Immature natural killer cell (primary cell): ENCODE measurements at regions not wholly inside any gene's neighbourhood (a gene's known extent, or its start where the extent isn't known, plus 50 kb on each side); places are given as distances from the start of the nearest gene placed in this dataset.

Source experiments
- DNase-seq, 3 donors: peaks; one replicate each; pipeline ENCODE4 v3.0.0; 2022; ENCODE audit warnings: mixed read lengths in 1 of 3
- H3K27ac Mint-ChIP-seq, 6 donors: one replicate each; pipeline ENCODE4 v1.8.0; 2020; ENCODE audit warnings: mixed read lengths in 6 of 6, mild to moderate bottlenecking in 5 of 6, inconsistent platforms in 4 of 6, moderate library complexity in 3 of 6
- H3K27me3 Mint-ChIP-seq, 3 donors: one replicate each; pipeline ENCODE4 v1.8.0; 2020 to 2021; ENCODE audit warnings: low read depth in 3 of 3, mild to moderate bottlenecking in 3 of 3, mixed read lengths in 3 of 3, moderate library complexity in 3 of 3, inconsistent platforms in 1 of 3
- H3K36me3 Mint-ChIP-seq, 3 donors: one replicate each; pipeline ENCODE4 v1.8.0; 2020; ENCODE audit warnings: mixed read lengths in 3 of 3, inconsistent platforms in 2 of 3, mild to moderate bottlenecking in 2 of 3
- H3K4me1 Mint-ChIP-seq, 2 donors: one replicate each; pipeline ENCODE4 v1.8.0; 2020; ENCODE audit warnings: inconsistent platforms in 2 of 2, mild to moderate bottlenecking in 2 of 2, mixed read lengths in 2 of 2, moderate library complexity in 1 of 2
- H3K4me3 Mint-ChIP-seq, 5 donors: one replicate each; pipeline ENCODE4 v1.8.0; 2020; ENCODE audit warnings: mild to moderate bottlenecking in 5 of 5, mixed read lengths in 5 of 5, inconsistent platforms in 3 of 5, moderate library complexity in 3 of 5
- H3K9me3 Mint-ChIP-seq, 6 donors: one replicate each; pipeline ENCODE4 v1.8.0; 2020; ENCODE audit warnings: mild to moderate bottlenecking in 6 of 6, mixed read lengths in 6 of 6, inconsistent platforms in 4 of 6, moderate library complexity in 3 of 6

DNA sequence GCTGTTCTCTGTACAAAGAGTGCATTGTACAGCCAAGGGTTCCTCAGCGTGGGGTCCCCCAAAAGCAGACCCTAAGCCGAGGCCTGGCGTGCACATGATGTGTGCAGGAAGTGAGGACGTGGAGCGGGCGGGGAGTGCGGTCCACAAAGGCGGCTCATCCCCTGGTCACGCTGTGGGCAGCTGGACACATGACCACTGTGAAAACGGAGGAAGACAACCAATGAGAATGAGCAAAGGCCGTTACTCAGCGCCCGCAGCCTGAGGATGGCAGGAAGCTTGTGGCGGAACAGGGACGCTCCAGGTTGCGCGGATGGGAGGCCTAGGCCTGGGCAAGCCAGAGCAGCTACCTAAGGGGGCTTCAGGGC lies 1263.7 kb downstream of the BRD1 start:
- peaks cover 8% of the 10 kb centered on the region in 2 donors for H3K4me1 Mint-ChIP-seq
- DNase-seq = no peak

DNA sequence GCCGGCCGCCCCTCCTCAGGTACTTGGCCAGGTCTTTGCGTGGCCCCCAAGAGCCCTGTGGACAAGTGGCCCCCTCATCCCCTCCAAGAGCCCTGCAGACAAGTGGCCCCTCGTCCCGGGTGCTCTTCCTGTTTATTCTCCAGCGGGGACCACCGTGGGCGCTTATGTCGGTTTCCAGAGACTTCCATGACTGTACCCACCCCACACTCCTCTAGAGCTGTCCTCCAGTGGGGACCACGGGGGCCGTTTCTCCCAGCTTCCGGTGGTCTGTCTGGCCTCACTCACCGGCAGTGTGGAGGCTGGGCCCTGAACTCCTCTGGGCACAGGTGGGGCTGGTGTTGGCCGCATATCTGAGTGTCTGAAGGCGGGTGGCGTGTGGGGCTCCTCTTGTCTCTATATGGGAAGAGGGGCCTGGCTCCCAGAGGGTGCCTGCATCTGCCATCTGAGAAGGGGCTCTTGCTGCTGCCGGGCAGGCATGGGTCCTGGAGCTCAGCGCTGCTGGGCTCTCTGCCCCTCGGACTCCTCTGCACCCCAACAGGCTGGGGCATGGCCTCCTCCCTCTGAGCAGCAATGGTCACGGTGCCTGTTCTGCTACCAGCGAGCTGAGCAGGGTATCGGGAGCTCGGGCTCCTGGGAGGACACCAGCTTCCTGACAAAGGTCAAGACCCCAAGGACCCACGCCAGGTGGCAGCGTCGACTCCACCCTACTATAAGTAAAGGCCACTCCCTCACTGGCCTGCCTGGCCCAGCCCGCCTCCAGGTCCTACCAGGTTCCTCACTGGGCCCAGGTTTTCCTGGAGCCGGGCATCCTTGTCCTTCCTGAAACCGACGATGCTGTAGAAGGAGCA lies 1264.3 kb downstream of the BRD1 start:
- H3K36me3 Mint-ChIP-seq = no peaks in the 10 kb centered on the region
- H3K27me3 Mint-ChIP-seq = peaks cover 0 to 3% (median 0%) of the 10 kb centered on the region in 3 donors
- peaks cover 8% of the 10 kb centered on the region in 2 donors for H3K4me1 Mint-ChIP-seq
- no peaks in the 10 kb centered on the region for H3K9me3 Mint-ChIP-seq
- no peak overlapping the region for H3K27ac Mint-ChIP-seq
- H3K4me3 Mint-ChIP-seq = no peak overlapping the region
- DNase-seq = no peak

More for the DNA sequence above, 1263.7 kb downstream of the BRD1 start:
- Mint-ChIP-seq H3K4me3 (no peak overlapping the region), H3K27me3 (peaks cover 0 to 3% (median 0%) of the 10 kb centered on the region in 3 donors), H3K27ac (no peak overlapping the region), H3K36me3 (no peaks in the 10 kb centered on the region), H3K9me3 (no peaks in the 10 kb centered on the region)

DNA sequence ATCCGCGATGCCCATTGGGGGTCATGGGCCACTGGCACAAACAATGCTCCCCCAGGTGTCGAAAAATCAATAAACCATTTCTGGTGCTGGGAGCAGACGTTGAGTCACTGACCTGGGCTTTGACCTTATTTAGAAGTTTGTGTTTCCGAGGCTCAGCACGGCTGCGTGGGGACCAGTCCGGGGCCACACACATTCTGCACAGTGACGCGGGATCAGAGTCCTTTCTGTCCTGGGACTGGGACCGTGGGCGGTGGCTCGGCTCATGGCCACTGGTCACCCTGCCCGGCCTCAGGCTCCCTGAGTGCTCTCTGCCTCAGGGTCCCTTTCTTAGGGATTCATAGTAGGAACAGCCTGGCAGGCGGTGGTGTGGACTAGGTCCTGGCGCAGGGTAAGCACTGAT lies 1266.0 kb downstream of the BRD1 start:
- Mint-ChIP-seq H3K36me3 (no peaks in the 10 kb centered on the region), H3K27ac (no peak overlapping the region), H3K27me3 (peaks cover 0 to 4% (median 3%) of the 10 kb centered on the region in 3 donors), H3K4me3 (no peak overlapping the region), H3K4me1 (peaks cover 1 to 2% of the 10 kb centered on the region in 2 donors), H3K9me3 (no peaks in the 10 kb centered on the region)
- DNase-seq = no peak

DNA sequence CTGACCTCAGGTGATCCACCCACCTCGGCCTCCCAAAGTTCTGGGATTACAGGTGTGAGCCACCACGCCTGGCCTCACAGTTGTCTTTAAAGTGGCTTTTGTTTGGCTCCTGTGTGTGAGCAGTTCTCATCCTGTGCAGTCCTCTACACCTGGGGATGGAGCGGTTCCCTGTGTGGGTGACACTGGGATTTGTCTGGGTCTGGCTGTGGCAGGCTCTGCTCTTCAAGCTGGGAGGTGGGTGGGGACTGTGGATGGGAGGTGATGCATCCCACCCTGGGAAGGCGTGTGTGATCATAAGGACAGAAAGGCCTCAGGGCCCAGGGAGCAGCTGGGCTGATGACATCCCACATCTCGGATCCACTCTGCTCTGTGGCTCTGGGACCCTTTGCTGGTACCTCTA lies 1266.8 kb downstream of the BRD1 start:
- Mint-ChIP-seq H3K9me3 (no peaks in the 10 kb centered on the region), H3K4me3 (no peak overlapping the region), H3K27ac (no peak overlapping the region), H3K36me3 (no peaks in the 10 kb centered on the region), H3K4me1 (no peaks in the 10 kb centered on the region), H3K27me3 (peaks cover 0 to 4% (median 2%) of the 10 kb centered on the region in 3 donors)
- no peak for DNase-seq

DNA sequence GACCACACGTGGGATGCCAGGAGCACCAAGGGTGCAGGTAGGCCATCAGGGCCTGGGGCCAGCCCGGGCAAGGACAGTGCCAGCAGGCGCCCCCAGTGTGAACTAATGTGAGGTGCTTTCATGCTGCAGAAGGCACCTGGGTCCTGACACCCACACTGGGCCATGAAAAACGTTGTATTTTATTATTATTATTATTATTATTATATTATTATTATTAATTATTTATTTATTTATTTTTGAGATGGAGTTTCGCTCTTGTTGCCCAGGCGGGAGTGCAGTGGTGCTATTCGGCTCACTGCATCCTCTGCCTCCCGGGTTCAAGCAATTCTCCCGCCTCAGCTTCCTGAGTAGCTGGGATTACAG lies 1267.3 kb downstream of the BRD1 start:
- Mint-ChIP-seq H3K9me3 (no peaks in the 10 kb centered on the region), H3K27ac (no peak overlapping the region), H3K4me3 (no peak overlapping the region), H3K36me3 (no peaks in the 10 kb centered on the region), H3K27me3 (peaks cover 0 to 4% (median 2%) of the 10 kb centered on the region in 3 donors), H3K4me1 (no peaks in the 10 kb centered on the region)
- no peak for DNase-seq

DNA sequence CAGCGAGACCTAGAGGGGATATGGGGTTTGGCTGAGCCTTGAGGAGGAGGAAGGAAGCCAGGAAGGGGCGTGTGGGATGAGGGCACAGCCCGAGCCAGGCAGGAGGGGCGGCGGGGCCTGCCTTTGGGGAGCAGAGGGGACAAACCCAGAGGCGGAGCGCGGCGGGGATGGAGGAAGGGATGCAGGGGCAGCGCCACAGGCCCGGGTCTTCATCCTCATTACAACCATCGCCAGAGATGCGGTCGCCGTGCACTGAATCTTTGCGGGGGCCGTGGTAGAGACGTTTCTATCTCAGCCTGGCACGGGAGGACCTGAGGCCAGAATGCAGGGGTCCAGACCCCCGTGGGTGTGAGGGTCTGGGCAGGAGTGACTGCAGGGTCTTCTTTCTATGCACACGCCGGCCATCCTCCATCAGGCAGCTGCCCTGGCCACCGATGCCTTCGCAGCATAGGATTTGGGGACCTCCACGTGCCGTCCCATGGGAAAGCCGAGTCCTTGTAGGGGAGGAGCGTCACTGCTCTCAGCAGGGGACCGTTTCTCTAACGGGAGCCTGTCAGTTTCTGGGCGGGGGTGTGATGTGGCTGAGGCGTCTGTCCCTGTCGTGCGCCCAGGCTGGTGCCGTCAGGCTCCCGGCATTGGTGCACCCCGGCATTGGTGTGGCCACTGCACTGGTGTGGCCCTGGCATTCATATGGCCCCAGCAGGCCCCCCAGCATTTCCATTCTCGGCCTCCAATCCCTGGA lies 1267.9 kb downstream of the BRD1 start:
- Mint-ChIP-seq H3K4me3 (no peak overlapping the region), H3K4me1 (no peaks in the 10 kb centered on the region), H3K27me3 (peaks cover 0 to 4% (median 2%) of the 10 kb centered on the region in 3 donors), H3K9me3 (no peaks in the 10 kb centered on the region), H3K27ac (no peak overlapping the region), H3K36me3 (no peaks in the 10 kb centered on the region)
- DNase-seq = no peak

DNA sequence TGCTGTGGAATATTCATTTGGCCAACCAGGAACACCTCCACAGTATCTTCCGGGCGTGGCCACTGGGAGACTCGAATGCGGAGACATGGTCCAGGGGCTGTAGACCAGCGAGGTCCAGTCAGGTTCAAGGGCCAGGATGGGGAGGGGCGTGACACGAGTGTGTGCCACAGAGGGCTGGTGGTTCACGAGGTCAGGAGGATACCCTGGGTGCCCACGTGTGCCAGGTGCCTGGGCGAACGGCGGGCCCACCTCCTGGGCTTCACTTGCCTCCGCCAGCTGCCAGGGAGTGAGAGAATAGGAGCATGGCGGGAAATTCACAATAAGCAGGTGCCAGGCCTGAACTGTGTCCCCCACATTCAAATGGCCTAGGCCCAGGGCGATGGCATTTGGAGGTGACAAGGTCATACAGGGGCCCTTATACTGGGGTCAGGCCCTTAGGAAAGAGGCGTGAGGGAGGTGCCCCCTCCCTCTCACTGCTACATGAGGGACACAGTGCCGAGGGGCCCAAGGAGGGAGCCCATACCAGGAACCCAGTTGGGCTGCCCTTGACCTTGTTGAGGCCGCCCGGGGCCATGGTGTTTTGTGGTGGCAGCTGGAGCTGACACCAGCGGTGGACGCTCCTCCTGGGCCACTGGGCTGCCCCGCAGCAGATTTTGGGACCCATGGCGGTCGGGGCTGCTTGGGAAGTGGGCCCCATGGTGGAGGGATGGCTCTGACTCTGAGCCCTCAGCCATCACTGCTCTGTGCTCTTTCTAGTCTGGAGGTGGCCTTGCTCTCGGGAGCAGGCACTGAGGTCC lies 1268.9 kb downstream of the BRD1 start:
- Mint-ChIP-seq H3K27ac (no peak overlapping the region), H3K4me1 (no peaks in the 10 kb centered on the region), H3K36me3 (no peaks in the 10 kb centered on the region), H3K4me3 (no peak overlapping the region), H3K27me3 (peaks cover 0 to 4% (median under 1%) of the 10 kb centered on the region in 3 donors), H3K9me3 (no peaks in the 10 kb centered on the region)
- DNase-seq = no peak

DNA sequence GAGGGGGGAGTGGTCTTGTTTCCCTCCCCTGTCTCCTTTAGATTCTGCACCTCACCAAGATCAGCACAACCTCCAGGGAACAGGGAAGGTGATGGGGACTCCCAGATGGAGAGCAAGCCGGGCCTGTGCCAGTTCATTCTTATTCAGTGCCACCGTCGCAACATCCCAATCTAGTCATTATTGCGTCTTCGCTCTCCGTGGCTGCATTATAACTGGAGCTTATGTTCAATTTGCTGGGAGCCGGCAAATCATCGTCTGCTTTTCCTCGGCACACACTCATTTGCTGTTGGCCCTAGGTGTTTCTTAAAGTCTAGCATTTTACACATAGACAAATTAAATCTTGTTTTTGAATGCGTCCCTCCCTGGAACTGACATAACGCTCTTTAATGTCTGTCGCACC lies 1269.7 kb downstream of the BRD1 start:
- no peaks in the 10 kb centered on the region for H3K36me3 Mint-ChIP-seq
- H3K4me3 Mint-ChIP-seq = no peak overlapping the region
- no peak for DNase-seq
- H3K27me3 Mint-ChIP-seq = peaks cover 0 to 4% (median 0%) of the 10 kb centered on the region in 3 donors
- no peaks in the 10 kb centered on the region for H3K4me1 Mint-ChIP-seq
- H3K27ac Mint-ChIP-seq = no peak overlapping the region
- H3K9me3 Mint-ChIP-seq = no peaks in the 10 kb centered on the region

DNA sequence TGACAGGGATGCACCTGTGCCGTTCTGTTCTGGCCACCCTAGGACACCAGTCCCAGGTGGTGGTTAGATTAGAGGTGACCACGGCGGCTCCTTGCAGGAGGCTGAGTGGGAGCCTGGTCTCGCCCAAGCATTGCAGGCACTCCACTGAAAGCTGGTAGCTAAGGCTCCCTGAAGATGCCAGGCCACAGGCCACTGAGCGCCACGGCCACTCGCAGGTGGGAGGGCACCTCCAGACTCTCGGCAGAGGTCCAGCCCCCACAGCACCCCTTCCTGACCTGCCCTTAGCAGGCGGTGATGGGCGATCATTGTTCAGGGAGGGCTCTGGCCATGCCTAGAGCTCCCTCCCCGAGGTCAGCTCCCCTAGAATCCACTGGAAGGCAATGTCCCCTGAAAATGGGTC lies 1270.2 kb downstream of the BRD1 start:
- H3K36me3 Mint-ChIP-seq = no peaks in the 10 kb centered on the region
- no peak for DNase-seq
- peaks cover 0 to 4% (median 0%) of the 10 kb centered on the region in 3 donors for H3K27me3 Mint-ChIP-seq
- no peak overlapping the region for H3K4me3 Mint-ChIP-seq
- no peaks in the 10 kb centered on the region for H3K4me1 Mint-ChIP-seq
- H3K9me3 Mint-ChIP-seq = no peaks in the 10 kb centered on the region
- H3K27ac Mint-ChIP-seq = no peak overlapping the region

DNA sequence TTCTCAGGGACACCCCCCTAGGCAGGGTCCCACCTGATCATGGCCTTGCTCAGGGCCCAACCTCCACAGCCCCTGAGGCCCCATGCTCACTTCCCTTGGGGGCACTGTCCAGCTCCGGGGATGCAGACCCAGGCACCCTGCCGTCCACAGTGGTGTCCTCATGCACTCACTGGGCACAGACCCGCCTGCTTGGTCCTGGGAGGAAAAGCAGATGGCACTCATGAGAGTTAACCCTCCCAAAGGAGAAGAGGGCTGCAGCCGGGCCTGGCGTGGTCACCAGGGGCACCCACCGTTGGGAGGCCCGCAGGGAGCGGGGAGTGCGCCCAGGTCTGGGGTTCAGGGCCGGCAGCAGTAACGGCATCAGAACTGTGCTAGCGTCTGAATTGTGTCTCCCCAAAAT lies 1270.9 kb downstream of the BRD1 start:
- no peak for DNase-seq
- H3K9me3 Mint-ChIP-seq = no peaks in the 10 kb centered on the region
- no peaks in the 10 kb centered on the region for H3K36me3 Mint-ChIP-seq
- H3K27me3 Mint-ChIP-seq = peaks cover 0 to 4% (median 0%) of the 10 kb centered on the region in 3 donors
- no peaks in the 10 kb centered on the region for H3K4me1 Mint-ChIP-seq
- H3K27ac Mint-ChIP-seq = no peak overlapping the region
- no peak overlapping the region for H3K4me3 Mint-ChIP-seq

DNA sequence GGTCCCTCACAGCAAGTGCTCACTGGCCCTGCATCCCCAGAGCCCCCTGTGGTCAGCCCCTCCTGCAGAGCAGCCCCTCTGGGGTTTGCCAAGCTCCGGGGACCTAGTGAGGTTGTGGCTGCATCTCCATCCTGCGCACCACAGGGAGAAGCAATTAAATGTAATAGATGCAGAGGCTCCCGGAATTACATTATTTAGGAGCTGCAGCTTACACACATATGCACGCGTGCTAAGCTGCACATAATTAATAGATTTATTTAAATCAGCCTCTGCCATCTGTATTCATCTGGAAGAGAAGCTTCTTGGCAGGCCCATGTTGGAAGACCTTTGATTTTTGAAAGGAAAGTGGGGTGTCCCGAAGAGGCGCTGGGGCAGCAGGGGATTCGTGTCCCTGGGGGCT lies 1271.5 kb downstream of the BRD1 start:
- Mint-ChIP-seq H3K9me3 (no peaks in the 10 kb centered on the region), H3K4me1 (no peaks in the 10 kb centered on the region), H3K4me3 (no peak overlapping the region), H3K36me3 (no peaks in the 10 kb centered on the region), H3K27ac (no peak overlapping the region), H3K27me3 (peaks cover 0 to 4% (median 0%) of the 10 kb centered on the region in 3 donors)
- no peak for DNase-seq

DNA sequence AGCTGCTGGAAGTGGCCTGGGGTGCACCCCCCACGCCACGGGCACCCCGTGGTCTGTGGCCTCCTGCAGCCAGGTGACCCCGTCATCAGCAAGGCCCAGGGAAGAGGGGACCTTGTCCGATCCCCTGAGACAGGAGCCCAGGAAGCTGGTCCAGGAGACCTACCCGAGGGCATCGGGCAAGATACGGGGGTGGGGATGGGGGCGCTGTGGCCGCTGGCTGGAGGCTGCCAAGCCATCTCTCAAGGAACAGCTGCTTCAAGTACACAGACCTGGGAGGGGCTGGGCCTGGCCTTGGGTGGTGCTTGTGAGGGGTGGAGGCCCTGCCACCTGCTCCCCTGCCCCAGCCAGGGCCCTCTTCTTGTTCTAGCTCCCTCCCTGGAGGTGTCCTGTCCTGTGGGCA lies 1272.1 kb downstream of the BRD1 start:
- no peaks in the 10 kb centered on the region for H3K9me3 Mint-ChIP-seq
- no peak overlapping the region for H3K4me3 Mint-ChIP-seq
- no peak overlapping the region for H3K27ac Mint-ChIP-seq
- no peaks in the 10 kb centered on the region for H3K4me1 Mint-ChIP-seq
- peaks cover 0 to 4% (median 0%) of the 10 kb centered on the region in 3 donors for H3K27me3 Mint-ChIP-seq
- no peak for DNase-seq
- no peaks in the 10 kb centered on the region for H3K36me3 Mint-ChIP-seq

DNA sequence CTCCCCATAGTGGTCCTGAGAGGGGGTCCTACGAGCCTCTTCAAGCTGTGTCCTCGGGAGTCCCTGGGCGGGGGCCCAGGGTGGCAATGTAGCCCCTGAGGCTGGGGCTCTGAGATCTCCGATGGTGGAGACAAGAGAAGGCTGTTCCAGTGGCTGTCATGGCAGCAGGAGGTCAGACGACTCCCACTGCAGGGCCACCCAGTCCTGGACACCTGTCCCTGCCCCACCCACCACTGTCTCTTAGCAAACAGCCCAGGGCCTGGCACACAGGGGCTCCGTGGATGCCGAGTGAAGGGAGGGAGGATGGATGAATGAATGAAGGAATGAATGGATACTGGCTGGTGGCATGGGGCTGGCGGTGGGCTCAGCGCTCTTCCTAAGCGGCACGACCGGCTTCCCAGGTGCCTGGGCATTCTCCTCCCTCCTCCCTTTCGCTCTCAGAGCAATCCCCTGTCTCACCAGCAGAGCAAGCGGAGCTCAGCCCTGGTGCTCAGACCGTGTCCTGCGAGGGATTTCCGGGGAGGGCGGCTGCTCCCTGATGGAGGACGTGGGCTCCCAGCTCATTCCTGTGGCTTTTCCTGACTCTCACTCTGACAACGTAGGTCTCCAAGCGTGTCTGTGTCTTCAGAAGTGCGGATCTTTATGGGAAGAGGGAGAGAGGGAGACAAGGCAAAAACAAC lies 1272.6 kb downstream of the BRD1 start:
- Mint-ChIP-seq H3K27ac (no peak overlapping the region), H3K36me3 (no peaks in the 10 kb centered on the region), H3K4me1 (no peaks in the 10 kb centered on the region), H3K27me3 (peaks cover 0 to 4% (median 0%) of the 10 kb centered on the region in 3 donors), H3K4me3 (no peak overlapping the region), H3K9me3 (no peaks in the 10 kb centered on the region)
- no peak for DNase-seq
